HFFc6 (cell line): ENCODE measurements at regions not wholly inside any gene's neighbourhood (a gene's known extent, or its start where the extent isn't known, plus 50 kb on each side); places are given as distances from the start of the nearest gene placed in this dataset.

Source experiments
- DNase-seq: peaks from one replicate; pipeline ENCODE4 v3.0.0-alpha.2; 2018
- H3K27ac Mint-ChIP-seq: 2 replicates; pipeline ENCODE4 v1.8.0; 2020; ENCODE audit warnings: mild to moderate bottlenecking, mixed read lengths
- H3K27me3 Mint-ChIP-seq: 2 replicates; pipeline ENCODE4 v1.8.0; 2021; ENCODE audit warnings: mild to moderate bottlenecking, moderate library complexity, mixed read lengths; ENCODE audit not compliant: insufficient read depth
- H3K36me3 Mint-ChIP-seq: 2 replicates; pipeline ENCODE4 v1.8.0; 2021; ENCODE audit warnings: low read depth, mixed read lengths
- H3K4me1 Mint-ChIP-seq: 2 replicates; pipeline ENCODE4 v1.8.0; 2020; ENCODE audit warnings: low read depth, mixed read lengths
- H3K4me3 Mint-ChIP-seq: 2 replicates; pipeline ENCODE4 v1.8.0; 2020; ENCODE audit warnings: mild to moderate bottlenecking, moderate library complexity, mixed read lengths
- H3K9me3 Mint-ChIP-seq: 2 replicates; pipeline ENCODE4 v1.8.0; 2020; ENCODE audit warnings: mild to moderate bottlenecking, mixed read lengths
- TF ChIP-seq, protein P1 (sequence below): fragments of 200-600 bp; sonication (generic); IDR thresholded peaks from 2 replicates; pipeline ENCODE4 v1.5.0; 2021; ENCODE audit warnings: antibody characterized with exemption, mild to moderate bottlenecking

DNA sequence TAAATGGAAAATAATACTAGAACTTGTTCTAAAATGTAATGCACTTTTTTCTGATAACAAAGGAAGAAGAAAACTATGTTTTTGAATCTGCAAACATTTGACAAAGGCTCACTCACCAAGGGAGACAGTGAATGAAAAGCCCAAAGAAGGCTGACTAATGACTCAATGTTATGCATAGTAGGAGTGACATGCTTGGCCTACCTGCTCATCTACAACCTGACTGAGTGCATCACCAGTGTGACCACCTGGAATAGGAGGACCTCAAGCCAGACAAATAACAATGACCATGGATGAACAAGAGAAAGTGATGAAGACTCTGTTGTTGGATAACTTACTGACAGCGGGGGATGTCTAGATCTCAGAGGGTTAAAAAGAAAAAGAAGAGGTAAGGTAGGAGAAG lies 157.2 kb downstream of the SIM1 start:
- DNase-seq: no peak
- no peaks in the 10 kb centered on the region; the same call in 1 of the 2 replicates for H3K27me3 Mint-ChIP-seq
- H3K9me3 Mint-ChIP-seq: no peaks in the 10 kb centered on the region

DNA sequence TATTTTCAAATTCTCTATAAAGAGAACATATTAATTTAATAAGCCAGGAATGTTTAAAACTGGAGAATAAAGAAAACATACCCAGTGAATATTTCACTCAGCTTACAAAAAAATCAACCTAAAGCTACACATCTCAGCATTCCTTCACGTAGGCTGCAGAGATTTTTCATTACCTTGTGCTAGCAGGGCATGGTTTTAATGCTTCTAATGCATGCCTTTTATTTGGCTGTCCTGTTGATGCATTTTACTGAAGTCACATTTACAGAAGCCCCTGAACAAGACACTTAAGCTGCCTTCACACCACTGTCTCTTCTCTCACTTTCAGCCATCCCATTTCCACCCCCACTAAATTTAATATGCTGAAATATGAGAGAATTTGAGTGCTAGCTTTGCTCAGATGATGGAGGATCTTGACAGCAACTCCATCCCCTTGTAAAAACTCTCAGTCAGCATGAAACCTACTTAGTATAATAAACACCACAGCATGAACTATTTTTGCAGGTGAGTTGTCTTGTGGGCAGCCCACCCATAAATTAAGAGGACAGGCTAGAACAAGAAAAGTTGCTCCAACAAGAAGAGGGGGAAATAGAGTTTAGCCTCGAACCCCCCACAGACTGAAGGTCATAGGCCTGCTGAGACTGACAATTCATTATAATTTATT lies 159.4 kb downstream of the SIM1 start:
- TF ChIP-seq, protein P1, sequence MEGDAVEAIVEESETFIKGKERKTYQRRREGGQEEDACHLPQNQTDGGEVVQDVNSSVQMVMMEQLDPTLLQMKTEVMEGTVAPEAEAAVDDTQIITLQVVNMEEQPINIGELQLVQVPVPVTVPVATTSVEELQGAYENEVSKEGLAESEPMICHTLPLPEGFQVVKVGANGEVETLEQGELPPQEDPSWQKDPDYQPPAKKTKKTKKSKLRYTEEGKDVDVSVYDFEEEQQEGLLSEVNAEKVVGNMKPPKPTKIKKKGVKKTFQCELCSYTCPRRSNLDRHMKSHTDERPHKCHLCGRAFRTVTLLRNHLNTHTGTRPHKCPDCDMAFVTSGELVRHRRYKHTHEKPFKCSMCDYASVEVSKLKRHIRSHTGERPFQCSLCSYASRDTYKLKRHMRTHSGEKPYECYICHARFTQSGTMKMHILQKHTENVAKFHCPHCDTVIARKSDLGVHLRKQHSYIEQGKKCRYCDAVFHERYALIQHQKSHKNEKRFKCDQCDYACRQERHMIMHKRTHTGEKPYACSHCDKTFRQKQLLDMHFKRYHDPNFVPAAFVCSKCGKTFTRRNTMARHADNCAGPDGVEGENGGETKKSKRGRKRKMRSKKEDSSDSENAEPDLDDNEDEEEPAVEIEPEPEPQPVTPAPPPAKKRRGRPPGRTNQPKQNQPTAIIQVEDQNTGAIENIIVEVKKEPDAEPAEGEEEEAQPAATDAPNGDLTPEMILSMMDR: no peak
- H3K36me3 Mint-ChIP-seq: no peaks in the 10 kb centered on the region
- H3K4me1 Mint-ChIP-seq: peaks cover 32% of the 10 kb centered on the region
- H3K27ac Mint-ChIP-seq: no peak overlapping the region
- no peaks in the 10 kb centered on the region for H3K9me3 Mint-ChIP-seq
- H3K4me3 Mint-ChIP-seq: no peak overlapping the region
- DNase-seq: no peak
- no peaks in the 10 kb centered on the region; the same call in 1 of the 2 replicates for H3K27me3 Mint-ChIP-seq

More for the DNA sequence above, 157.2 kb downstream of the SIM1 start:
- TF ChIP-seq, protein P1: no peak
- H3K4me3 Mint-ChIP-seq: no peak overlapping the region
- no peak overlapping the region for H3K27ac Mint-ChIP-seq
- no peaks in the 10 kb centered on the region for H3K36me3 Mint-ChIP-seq
- H3K4me1 Mint-ChIP-seq: peaks cover 29% of the 10 kb centered on the region

DNA sequence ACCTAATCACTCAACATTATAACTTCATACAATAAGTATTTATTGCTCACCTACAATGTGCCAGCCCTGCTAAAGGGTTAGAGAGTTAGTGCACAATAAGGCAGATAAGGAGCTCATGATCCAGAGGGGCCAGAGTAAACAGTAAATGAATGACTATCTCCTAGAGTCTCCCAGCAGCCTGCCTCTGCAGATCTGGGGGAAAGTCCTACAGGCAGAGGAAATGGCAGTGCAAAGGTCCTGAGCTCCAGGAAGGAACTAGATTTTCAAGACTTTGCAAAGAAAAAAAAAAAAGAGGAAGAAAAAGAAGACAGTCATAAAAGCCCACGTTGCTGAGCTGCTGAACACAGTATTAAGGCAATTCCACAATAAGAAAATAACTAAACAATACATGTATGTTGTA lies 160.1 kb downstream of the SIM1 start:
- H3K4me1 Mint-ChIP-seq: peaks cover 39% of the 10 kb centered on the region
- TF ChIP-seq, protein P1: no peak
- H3K36me3 Mint-ChIP-seq: no peaks in the 10 kb centered on the region
- no peaks in the 10 kb centered on the region for H3K9me3 Mint-ChIP-seq
- H3K27ac Mint-ChIP-seq: no peak overlapping the region
- no peaks in the 10 kb centered on the region; the same call in 1 of the 2 replicates for H3K27me3 Mint-ChIP-seq
- H3K4me3 Mint-ChIP-seq: no peak overlapping the region
- DNase-seq: no peak

DNA sequence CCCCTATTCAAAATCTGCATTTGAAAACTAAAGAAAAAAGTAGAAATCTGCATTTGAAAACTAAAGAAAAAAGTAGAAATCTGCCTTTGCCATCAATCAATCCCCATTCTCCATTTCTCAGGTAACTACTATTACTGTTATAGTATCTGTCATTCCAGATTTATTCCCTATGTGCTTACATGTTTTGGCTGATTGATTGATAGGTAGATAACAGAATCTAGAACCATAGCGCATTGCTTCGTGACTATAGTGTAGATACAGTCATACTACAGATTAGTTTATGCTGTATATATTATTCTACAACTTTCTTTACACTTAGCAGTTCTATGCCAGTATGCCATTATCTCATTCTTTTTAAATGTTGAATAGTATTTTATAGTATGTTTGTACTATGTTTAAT lies 163.0 kb downstream of the SIM1 start:
- Mint-ChIP-seq H3K27me3 (no peaks in the 10 kb centered on the region; the same call in 1 of the 2 replicates), H3K4me1 (peaks cover 65% of the 10 kb centered on the region), H3K4me3 (no peak overlapping the region), H3K9me3 (no peaks in the 10 kb centered on the region), H3K27ac (no peak overlapping the region), H3K36me3 (no peaks in the 10 kb centered on the region)
- DNase-seq: no peak
- TF ChIP-seq, protein P1: no peak

DNA sequence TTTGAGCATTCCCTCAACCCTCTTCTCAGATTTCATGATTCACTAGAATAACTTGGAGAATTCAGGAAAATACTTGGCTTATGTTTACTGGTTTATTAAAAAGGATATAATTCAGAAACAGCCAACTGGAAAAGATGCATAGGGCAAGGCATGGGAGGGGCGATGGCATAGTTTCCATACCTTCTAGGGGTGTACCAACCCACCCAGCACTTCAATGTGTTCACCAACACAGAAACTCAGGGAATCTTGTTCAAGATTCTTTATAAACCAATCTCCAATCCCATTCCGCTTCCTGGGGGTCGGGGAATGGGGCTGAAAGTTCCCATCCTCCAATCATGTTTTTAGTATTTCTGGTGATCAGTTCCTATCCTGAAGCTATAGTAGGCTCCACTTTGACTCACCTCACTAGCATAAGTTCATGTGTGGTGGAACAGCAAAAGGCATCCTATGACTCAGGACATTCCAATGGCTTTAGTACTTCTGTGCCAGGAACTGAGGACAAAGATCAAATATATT lies 164.4 kb downstream of the SIM1 start:
- Mint-ChIP-seq H3K27me3 (no peaks in the 10 kb centered on the region), H3K27ac (peak overlapping the region; percentile 90)

More for the DNA sequence above, 164.4 kb downstream of the SIM1 start:
- H3K4me1 Mint-ChIP-seq: peaks cover 75% of the 10 kb centered on the region
- no peaks in the 10 kb centered on the region for H3K9me3 Mint-ChIP-seq
- peak; percentile 97 for DNase-seq
- H3K36me3 Mint-ChIP-seq: no peaks in the 10 kb centered on the region
- peak overlapping the region; percentile 58 for H3K4me3 Mint-ChIP-seq
- TF ChIP-seq, protein P1: no peak
